ENCODE measurements at regions not wholly inside any gene's neighbourhood (a gene's known extent, or its start where the extent isn't known, plus 50 kb on each side); places are given as distances from the start of the nearest gene placed in this dataset.

GRCh38 chr12:88816201-88816600 is 235.9 kb upstream of the KITLG start:
- POLR2A ChIA-PET: no interaction called here
- intact Hi-C loops (cut with micrococcal nuclease; ENCODE audit: unreplicated experiment): loop anchor here (10.0 kb wide), 1 partner anchor 179 kb away; no protein-coding TSS in a partner anchor
- H3K4me3 Mint-ChIP-seq (ENCODE audit: unreplicated experiment): no peak overlapping the region

GRCh38 chr12:88814779-88815178 is 234.5 kb upstream of the KITLG start:
- Mint-ChIP-seq H3K27me3 (ENCODE audit: insufficient read depth, unreplicated experiment) (no peaks in the 10 kb centered on the region), H3K9me3 (ENCODE audit: unreplicated experiment) (peaks cover 19% of the 10 kb centered on the region), H3K4me1 (ENCODE audit: low read depth, unreplicated experiment) (peaks cover 12% of the 10 kb centered on the region), H3K36me3 (ENCODE audit: insufficient read depth, unreplicated experiment) (peaks cover 6% of the 10 kb centered on the region), H3K4me3 (ENCODE audit: unreplicated experiment) (no peak overlapping the region), H3K27ac (ENCODE audit: unreplicated experiment) (no peak overlapping the region)
- no peaks in the 10 kb centered on the region for H3K9me3 ChIP-seq
- DNase-seq: no peak
- no TSS peak for BruUV-seq (replicated peaks)
- H3K4me3 ChIP-seq (ENCODE audit: low read depth, low read length): no peak overlapping the region
- H3K27me3 ChIP-seq (replicated peaks; ENCODE audit: control insufficient read depth, insufficient read depth, low read length): no peaks in the 10 kb centered on the region
- H3K36me3 ChIP-seq (ENCODE audit: control insufficient read depth, insufficient read depth, low read length): no peaks in the 10 kb centered on the region
- H3K4me1 ChIP-seq: peaks cover 14% of the 10 kb centered on the region
- POLR2A ChIA-PET: no interaction called here
- CTCF ChIA-PET: no interaction called here
- intact Hi-C loops (cut with micrococcal nuclease; ENCODE audit: unreplicated experiment): loop anchor here (10.0 kb wide), 1 partner anchor 180 kb away; no protein-coding TSS in a partner anchor
- TF ChIP-seq CTCF (IDR thresholded peaks at IDR 0.05; ENCODE audit: insufficient read depth in 1 of 2, low read depth in 1 of 2, low read length in 1 of 2, severe bottlenecking in 1 of 2, unreplicated experiment in 1 of 2): no peak

More at GRCh38 chr12:88816201-88816600, 235.9 kb upstream of the KITLG start:
- Histone ChIP-seq H3K4me1 (peaks cover 14% of the 10 kb centered on the region), H3K27me3 (replicated peaks; ENCODE audit: control insufficient read depth, insufficient read depth, low read length) (no peaks in the 10 kb centered on the region), H3K9me3 (no peaks in the 10 kb centered on the region), H3K4me3 (ENCODE audit: low read depth, low read length) (no peak overlapping the region), H3K36me3 (ENCODE audit: control insufficient read depth, insufficient read depth, low read length) (no peaks in the 10 kb centered on the region)
- no peak for TF ChIP-seq CTCF (IDR thresholded peaks at IDR 0.05; ENCODE audit: insufficient read depth in 1 of 2, low read depth in 1 of 2, low read length in 1 of 2, severe bottlenecking in 1 of 2, unreplicated experiment in 1 of 2)
- BruUV-seq (replicated peaks): no TSS peak
- H3K36me3 Mint-ChIP-seq (ENCODE audit: insufficient read depth, unreplicated experiment): peaks cover 6% of the 10 kb centered on the region
- H3K27me3 Mint-ChIP-seq (ENCODE audit: insufficient read depth, unreplicated experiment): no peaks in the 10 kb centered on the region
- H3K27ac Mint-ChIP-seq (ENCODE audit: unreplicated experiment): no peak overlapping the region
- CTCF ChIA-PET: no interaction called here
- peaks cover 12% of the 10 kb centered on the region for H3K4me1 Mint-ChIP-seq (ENCODE audit: low read depth, unreplicated experiment)
- peaks cover 30% of the 10 kb centered on the region for H3K9me3 Mint-ChIP-seq (ENCODE audit: unreplicated experiment)
- DNase-seq: no peak

- Mint-ChIP-seq H3K9me3 (ENCODE audit: unreplicated experiment) (peaks cover under 1% of the 10 kb centered on the region), H3K36me3 (ENCODE audit: insufficient read depth, unreplicated experiment) (peaks cover 6% of the 10 kb centered on the region), H3K27ac (ENCODE audit: unreplicated experiment) (no peak overlapping the region), H3K4me1 (ENCODE audit: low read depth, unreplicated experiment) (peaks cover 12% of the 10 kb centered on the region), H3K4me3 (ENCODE audit: unreplicated experiment) (no peak overlapping the region), H3K27me3 (ENCODE audit: insufficient read depth, unreplicated experiment) (no peaks in the 10 kb centered on the region)
- intact Hi-C loops (cut with micrococcal nuclease; ENCODE audit: unreplicated experiment): loop anchor here (10.0 kb wide), 1 partner anchor 182 kb away; no protein-coding TSS in a partner anchor
- no TSS peak for BruUV-seq (replicated peaks)
- CTCF ChIA-PET: no interaction called here
- TF ChIP-seq CTCF (IDR thresholded peaks at IDR 0.05; ENCODE audit: insufficient read depth in 1 of 2, low read depth in 1 of 2, low read length in 1 of 2, severe bottlenecking in 1 of 2, unreplicated experiment in 1 of 2): no peak
- H3K36me3 ChIP-seq (ENCODE audit: control insufficient read depth, insufficient read depth, low read length): no peaks in the 10 kb centered on the region
- peaks cover 14% of the 10 kb centered on the region for H3K4me1 ChIP-seq
- no peak for DNase-seq
- H3K4me3 ChIP-seq (ENCODE audit: low read depth, low read length): no peak overlapping the region
- H3K27me3 ChIP-seq (replicated peaks; ENCODE audit: control insufficient read depth, insufficient read depth, low read length): no peaks in the 10 kb centered on the region
- H3K9me3 ChIP-seq: no peaks in the 10 kb centered on the region
- POLR2A ChIA-PET: no interaction called here
These were observed 232.3 kb upstream of the KITLG start for GRCh38 chr12:88812610-88813009.

Data from Caco-2 (cell line).